Heart left ventricle (tissue), 16 donors: ENCODE measurements at regions not wholly inside any gene's neighbourhood (a gene's known extent, or its start where the extent isn't known, plus 50 kb on each side); places are given as distances from the start of the nearest gene placed in this dataset.
"Not testable (repeated sequence)": the region's sequence is repeated elsewhere in the genome, so short reads cannot be mapped to it uniquely, and the experiment has no call there.

Source experiments
- ATAC-seq, 4 donors: fragments of 200-7000 bp; cut with Tn5 transposase; one replicate each; pipeline ENCODE4 v1.9.1; 2020 to 2022; ENCODE audit warnings: moderate library complexity in 4 of 4, mild to moderate bottlenecking in 3 of 4, moderate number of reproducible peaks in 1 of 4
- DNase-seq, 5 donors: peaks; one replicate each; pipeline ENCODE4 v3.0.0-alpha.2; 2020
- H3K27ac ChIP-seq, 12 donors: fragments of 200-600 bp; sonication (generic) in 4 of 12; one replicate each; pipeline versions ENCODE4 v1.5.0 to v1.8.0; 2016 to 2022; ENCODE audit warnings: mild to moderate bottlenecking in 2 of 12
- H3K27me3 ChIP-seq, 9 donors: fragments of 200-600 bp; sonication (generic) in 2 of 9; one replicate each; pipeline versions ENCODE4 v1.5.1 to v1.8.0; 2016 to 2022; ENCODE audit warnings: mild to moderate bottlenecking in 3 of 9
- H3K36me3 ChIP-seq, 9 donors: fragments of 200-600 bp; sonication (generic) in 2 of 9; one replicate each; pipeline versions ENCODE4 v1.5.0 to v1.8.0; 2018 to 2022; ENCODE audit warnings: mild to moderate bottlenecking in 2 of 9
- H3K4me1 ChIP-seq, 12 donors: fragments of 200-600 bp; sonication (generic) in 4 of 12; one replicate each; pipeline versions ENCODE4 v1.5.0 to v1.8.0; 2016 to 2022; ENCODE audit warnings: mild to moderate bottlenecking in 3 of 12
- H3K4me3 ChIP-seq, 12 donors: fragments of 200-600 bp; sonication (generic) in 4 of 12; one replicate each; pipeline versions ENCODE4 v1.5.0 to v1.8.0; 2017 to 2022; ENCODE audit warnings: mild to moderate bottlenecking in 9 of 12, moderate library complexity in 4 of 12
- H3K9me3 ChIP-seq, 12 donors: fragments of 200-600 bp; sonication (generic) in 4 of 12; one replicate each; pipeline versions ENCODE4 v1.5.0 to v1.8.0; 2016 to 2022; ENCODE audit warnings: mild to moderate bottlenecking in 1 of 12
- CTCF ChIP-seq, 12 donors: fragments of 200-600 bp; sonication (generic) in 4 of 12; IDR thresholded peaks; one replicate each; pipeline versions ENCODE4 v1.5.0 to v1.8.0; 2018 to 2022; ENCODE audit warnings: antibody characterized with exemption in 12 of 12, mild to moderate bottlenecking in 5 of 12
- POLR2A ChIP-seq, 2 donors: fragments of 450-650 bp; IDR thresholded peaks; one replicate each; pipeline ENCODE4 v1.6.1; 2017; ENCODE audit warnings: antibody characterized with exemption in 2 of 2, mild to moderate bottlenecking in 2 of 2, moderate library complexity in 2 of 2
- whole genome bisulfite sequencing, 4 donors: extraction: QIAGEN DNeasy Blood & Tissue Kit in 2 of 4; methylation state at CpG; one replicate each; pipeline versions ENCODE4 v1.1.5 to v1.1.7; 2013 to 2018; 5-methylcytosine and 5-hydroxymethylcytosine counted together
- intact Hi-C, 10 donors: fragments of 100-400 bp; cut with DNase I; formaldehyde crosslinking; loops; one replicate each; pipeline versions ENCODE4 v1.11.1 to v1.14.2; 2022
- donor health status: ischemic (EF 13 %, LVEDD 7.1; RV severe dilation, severe dysfunction).
- donor health status: healthy with polysubstance abuse.
- donor health status: DM: no; HTN: yes; CAD: no.
- donor health status: DM: no; HTN: no; CAD: no.
- donor health status: ischemic (EF 25% LVEDD 6.9; RV normal size, moderate dysfunction).
- donor health status: ischemic (EF 25% LVEDD 5.7; RV mildly dilated, moderate dysfunction).
- donor health status: healthy.
- donor health status: DM: yes; HTN: yes; CAD: no.
- donor health status: ischemic (EF 35%, LVEDD 5.7; RV mildly dilated, moderate dysfunction).
- donor health status: nonischemic (EF 11% LVEDD 7.7; RV severe dilation, severe dysfunction).
- donor health status: DM: yes; HTN: yes; CAD: no.
- donor health status: PGD.
- donor health status: ischemic (EF 29% LVEDD 5.4; RV normal size, mild dysfunction).
- donor health status: nonischemic (EF 23%, LVEDD 6.1; RV moderate dilation, normal function).

- Histone ChIP-seq H3K4me3 (no peak overlapping the region), H3K9me3 (peaks cover 0 to 5% (median 0%) of the 10 kb centered on the region in 12 donors), H3K27me3 (no peaks in the 10 kb centered on the region), H3K4me1 (no peaks in the 10 kb centered on the region), H3K36me3 (no peaks in the 10 kb centered on the region), H3K27ac (no peak overlapping the region)
- 81 to 92% (median 88%) methylated on average over 5 of the region's 5 CpGs for WGBS, 4 donors
- ATAC-seq (no peak), DNase-seq (no peak)
- TF ChIP-seq CTCF (IDR thresholded peaks at IDR 0.05) (no peak), POLR2A (IDR thresholded peaks at IDR 0.05) (no peak)
- intact Hi-C loops = no loop called here
Measured at GRCh38 chrX:35622601-35623000, 175.5 kb upstream of the MAGEB16 start.

- no peak for ATAC-seq
- Histone ChIP-seq H3K36me3 (no peaks in the 10 kb centered on the region), H3K4me3 (no peak overlapping the region), H3K27ac (no peak overlapping the region), H3K4me1 (no peaks in the 10 kb centered on the region), H3K27me3 (no peaks in the 10 kb centered on the region), H3K9me3 (peaks cover 0 to 5% (median 0%) of the 10 kb centered on the region in 12 donors)
- WGBS, 4 donors = 93 to 96% (median 94%) methylated on average over 25 to 31 of the region's 31 CpGs
- TF ChIP-seq POLR2A (IDR thresholded peaks at IDR 0.05) (no peak), CTCF (IDR thresholded peaks at IDR 0.05) (no peak)
- intact Hi-C loops = no loop called here
- DNase-seq = no peak
Measured at GRCh38 chrX:35625714-35626113, 172.4 kb upstream of the MAGEB16 start.

GRCh38 chrX:35626124-35626523 lies 172.0 kb upstream of the MAGEB16 start:
- no peaks in the 10 kb centered on the region for H3K27me3 ChIP-seq
- H3K27ac ChIP-seq = no peak overlapping the region
- H3K36me3 ChIP-seq = no peaks in the 10 kb centered on the region
- no peak overlapping the region for H3K4me3 ChIP-seq
- TF ChIP-seq CTCF (IDR thresholded peaks at IDR 0.05) = no peak
- no peak for TF ChIP-seq POLR2A (IDR thresholded peaks at IDR 0.05)
- 92 to 96% (median 93%) methylated on average over 14 of the region's 14 CpGs for WGBS, 4 donors
- intact Hi-C loops = no loop called here
- ATAC-seq (no peak), DNase-seq (no peak)
- H3K4me1 ChIP-seq = no peaks in the 10 kb centered on the region
- H3K9me3 ChIP-seq = peaks cover 0 to 5% (median 0%) of the 10 kb centered on the region in 12 donors

- WGBS, 4 donors = 60 to 81% (median 68%) methylated on average over 3 to 8 of the region's 8 CpGs
- H3K36me3 ChIP-seq, DNase-seq, ATAC-seq, intact Hi-C loops, H3K4me1 ChIP-seq, H3K27me3 ChIP-seq, H3K4me3 ChIP-seq, H3K27ac ChIP-seq: not testable (repeated sequence)
- H3K9me3 ChIP-seq = peaks cover 0 to 27% (median 0%) of the 10 kb centered on the region in 12 donors
Measured at GRCh38 chrX:35635971-35636370, 162.2 kb upstream of the MAGEB16 start.

- no peaks in the 10 kb centered on the region for H3K27me3 ChIP-seq
- H3K4me3 ChIP-seq = no peak overlapping the region
- ATAC-seq = no peak
- WGBS, 4 donors = 14 to 31% (median 22%) methylated on average over 2 of the region's 2 CpGs
- no peaks in the 10 kb centered on the region for H3K36me3 ChIP-seq
- intact Hi-C loops = no loop called here
- DNase-seq = no peak
- TF ChIP-seq POLR2A (IDR thresholded peaks at IDR 0.05) (no peak), CTCF (IDR thresholded peaks at IDR 0.05) (no peak)
- no peak overlapping the region for H3K27ac ChIP-seq
- H3K9me3 ChIP-seq = no peaks in the 10 kb centered on the region
- H3K4me1 ChIP-seq = no peaks in the 10 kb centered on the region
Measured at GRCh38 chrX:35664833-35665232, 133.3 kb upstream of the MAGEB16 start.
